HG03521 (cell line): ENCODE measurements at regions not wholly inside any gene's neighbourhood (a gene's known extent, or its start where the extent isn't known, plus 50 kb on each side); places are given as distances from the start of the nearest gene placed in this dataset.
"Not testable (repeated sequence)": the region's sequence is repeated elsewhere in the genome, so short reads cannot be mapped to it uniquely, and the experiment has no call there.

Experiments
- ATAC-seq: cut with Tn5 transposase; IDR thresholded peaks from one replicate; pipeline ENCODE4 v1.9.1; 2021; ENCODE audit warnings: mild to moderate bottlenecking, moderate library complexity; ENCODE audit not compliant: unreplicated experiment

- no peak for ATAC-seq
Observed at GRCh38 chr18:55988537-55988936, 400.5 kb upstream of the TCF4 start.

- no peak for ATAC-seq
Observed at GRCh38 chr18:55983433-55983832, 395.4 kb upstream of the TCF4 start.

- ATAC-seq, result no peak
Observed at GRCh38 chr18:55982992-55983391, 395.0 kb upstream of the TCF4 start.

DNA sequence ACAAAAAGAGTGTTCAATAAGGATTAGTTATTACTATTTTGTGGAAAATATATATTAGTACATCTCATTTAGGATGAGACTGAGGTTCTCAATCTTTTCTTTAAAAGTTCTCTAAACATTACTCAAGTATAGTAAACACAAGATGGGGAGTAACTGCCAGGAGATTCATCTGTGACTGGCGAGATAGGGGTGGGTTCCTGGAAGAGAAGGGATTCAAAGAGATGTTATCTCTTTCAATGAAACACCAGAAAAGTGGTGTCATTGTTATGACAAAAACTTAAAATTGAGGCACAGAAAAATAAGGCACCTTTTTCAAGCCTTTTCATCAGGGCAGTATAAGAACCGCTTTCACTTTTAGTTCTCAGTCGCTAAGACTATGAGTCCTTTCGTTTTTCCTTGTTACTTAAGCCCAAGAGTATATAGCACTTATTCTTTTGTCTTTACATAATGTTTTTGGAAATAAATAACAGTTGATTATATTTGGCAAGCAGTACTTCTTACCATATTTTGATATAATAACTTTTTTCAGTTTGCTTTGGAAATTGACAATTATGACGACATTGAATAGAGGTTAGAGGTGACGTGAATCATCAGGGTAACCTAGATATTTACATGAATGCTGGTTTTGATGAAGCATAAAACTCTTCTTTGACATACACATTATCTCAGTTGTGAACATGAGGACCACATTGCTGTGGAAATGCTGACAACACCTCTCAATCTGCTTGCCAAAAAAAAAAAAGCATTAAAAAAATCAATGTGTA lies 393.9 kb upstream of the TCF4 start:
- no peak for ATAC-seq

- ATAC-seq, result no peak
Observed at GRCh38 chr18:55974521-55974920, 386.5 kb upstream of the TCF4 start.

DNA sequence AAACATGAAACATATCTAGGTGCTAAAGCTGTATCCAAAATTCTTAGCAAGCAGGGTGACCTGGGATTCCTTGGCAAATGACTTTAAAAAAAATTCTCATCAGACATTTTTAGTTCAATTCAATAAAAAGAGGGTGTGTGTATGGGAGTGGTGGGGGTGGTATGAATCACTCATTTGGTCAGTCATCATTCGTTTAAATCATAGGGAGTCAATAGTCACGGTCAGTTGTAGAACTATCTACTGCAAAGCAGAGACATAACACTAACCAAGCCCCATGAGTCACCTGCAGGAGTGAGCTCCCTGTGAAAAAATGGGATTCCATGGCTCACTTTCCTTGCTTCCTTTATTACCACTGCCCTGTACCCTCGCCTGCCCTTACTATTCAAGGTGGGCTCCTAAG lies 380.6 kb upstream of the TCF4 start:
- no peak for ATAC-seq

GRCh38 chr18:55967019-55967418 lies 379.0 kb upstream of the TCF4 start:
- ATAC-seq, result no peak

GRCh38 chr18:55964171-55964570 lies 376.2 kb upstream of the TCF4 start:
- ATAC-seq, result no peak

GRCh38 chr18:55953326-55953725 lies 365.3 kb upstream of the TCF4 start:
- ATAC-seq, result no peak

GRCh38 chr18:55951738-55952137 lies 363.7 kb upstream of the TCF4 start:
- ATAC-seq, result not testable (repeated sequence)

DNA sequence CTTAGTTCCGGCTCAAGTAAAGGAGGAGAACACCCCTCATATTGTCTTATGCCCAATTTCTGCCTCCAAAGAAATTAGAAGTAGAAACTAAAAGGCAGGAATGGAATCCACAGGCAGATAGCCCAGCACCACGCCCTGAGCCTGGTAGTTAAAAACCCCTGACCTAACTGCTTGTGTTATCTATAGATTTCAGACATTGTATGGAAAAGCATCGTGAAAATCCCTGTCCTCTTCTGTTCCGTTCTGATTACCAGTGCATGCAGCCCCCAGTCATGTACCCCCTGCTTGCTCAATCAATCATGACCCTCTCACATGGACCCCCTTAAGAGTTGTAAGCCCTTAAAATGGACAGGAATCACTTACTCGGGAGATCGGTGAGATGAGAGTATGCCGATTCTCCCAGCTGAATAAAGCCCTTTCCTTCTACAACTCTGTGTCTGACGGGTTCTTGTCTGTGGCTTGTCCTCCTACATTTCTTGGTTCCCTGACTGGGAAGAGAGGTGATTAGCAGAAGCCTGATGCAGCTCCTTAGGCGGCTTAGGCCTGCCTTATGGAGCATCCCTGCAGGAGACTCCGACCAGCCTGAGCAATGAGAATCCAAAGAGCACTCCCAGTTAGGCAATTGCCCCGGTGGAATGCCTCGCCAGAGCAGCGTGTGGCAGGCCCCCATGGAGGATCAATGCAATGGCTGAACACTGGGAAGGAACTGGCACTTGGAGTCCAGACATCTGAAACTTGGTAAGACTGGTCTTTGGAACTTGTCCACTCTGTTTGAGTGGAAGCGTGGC lies 362.6 kb upstream of the TCF4 start:
- ATAC-seq, result no peak

GRCh38 chr18:55934821-55935220 lies 346.8 kb upstream of the TCF4 start:
- ATAC-seq, result no peak

DNA sequence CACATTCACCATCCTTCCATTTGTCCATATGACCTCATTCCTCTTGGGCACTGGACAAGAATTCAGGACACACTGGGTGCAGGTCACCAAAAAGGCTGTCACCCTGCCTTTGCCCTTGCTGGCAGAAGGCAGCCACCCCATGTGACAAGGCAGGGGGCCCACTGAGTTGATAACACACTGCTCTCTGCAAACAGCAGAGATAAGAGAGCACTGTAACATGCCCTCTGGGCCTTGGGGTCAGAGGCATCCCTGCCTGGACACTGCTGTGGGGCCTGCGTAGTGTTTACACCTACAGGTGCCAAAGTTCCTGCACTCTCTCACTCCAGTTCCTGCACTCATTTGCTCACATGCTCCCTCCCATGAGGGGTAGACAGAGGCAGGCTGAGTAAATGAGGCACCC lies 344.7 kb upstream of the TCF4 start:
- no peak for ATAC-seq

- ATAC-seq, result no peak
Observed at GRCh38 chr18:55927831-55928230, 339.8 kb upstream of the TCF4 start.

GRCh38 chr18:55925772-55926171 lies 337.8 kb upstream of the TCF4 start:
- ATAC-seq, result no peak

GRCh38 chr18:55920063-55920462 lies 332.1 kb upstream of the TCF4 start:
- ATAC-seq, result no peak

- no peak for ATAC-seq
Observed at GRCh38 chr18:55918444-55918843, 330.5 kb upstream of the TCF4 start.

DNA sequence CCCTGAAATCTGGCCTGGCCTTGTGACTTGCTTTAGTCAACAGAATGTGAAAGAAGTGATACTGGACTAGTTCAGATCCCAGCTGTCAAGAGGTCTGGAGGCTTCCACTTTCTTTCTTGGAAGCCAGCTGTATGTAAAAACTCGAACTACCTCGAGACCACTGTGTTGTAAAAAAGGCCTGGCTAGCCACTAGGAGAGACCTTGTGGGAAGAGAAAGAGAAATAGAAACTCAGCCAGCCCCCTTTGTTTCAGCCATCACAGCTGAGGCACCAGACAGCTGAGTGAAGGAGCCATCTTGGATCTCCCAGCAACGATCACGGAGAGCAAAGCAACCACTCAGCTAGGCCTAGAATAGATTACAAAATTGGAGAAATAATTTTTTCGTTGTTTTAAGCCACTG lies 324.9 kb upstream of the TCF4 start:
- ATAC-seq, result no peak

- ATAC-seq, result no peak
Observed at GRCh38 chr18:55912071-55912470, 324.1 kb upstream of the TCF4 start.

DNA sequence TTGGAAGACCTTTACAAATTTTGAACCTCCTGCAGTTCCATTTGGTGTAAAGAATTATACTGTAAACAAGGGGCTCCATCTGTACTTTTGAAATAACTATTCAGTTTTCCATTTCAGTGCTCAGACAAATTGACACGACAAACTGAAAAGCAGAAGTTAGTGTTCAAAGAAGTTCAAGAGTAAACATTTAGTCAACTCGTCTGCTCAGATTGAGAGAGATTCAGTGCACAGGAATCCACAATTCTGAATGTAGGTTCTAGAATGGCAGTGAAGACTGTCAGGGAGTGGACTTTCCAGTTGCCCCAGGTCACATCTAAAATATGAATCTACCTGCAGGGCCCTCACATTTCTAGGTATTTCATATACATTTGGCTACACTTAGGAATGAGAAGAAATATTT lies 322.3 kb upstream of the TCF4 start:
- no peak for ATAC-seq

GRCh38 chr18:55908901-55909366 lies 320.9 kb upstream of the TCF4 start:
- no peak for ATAC-seq

DNA sequence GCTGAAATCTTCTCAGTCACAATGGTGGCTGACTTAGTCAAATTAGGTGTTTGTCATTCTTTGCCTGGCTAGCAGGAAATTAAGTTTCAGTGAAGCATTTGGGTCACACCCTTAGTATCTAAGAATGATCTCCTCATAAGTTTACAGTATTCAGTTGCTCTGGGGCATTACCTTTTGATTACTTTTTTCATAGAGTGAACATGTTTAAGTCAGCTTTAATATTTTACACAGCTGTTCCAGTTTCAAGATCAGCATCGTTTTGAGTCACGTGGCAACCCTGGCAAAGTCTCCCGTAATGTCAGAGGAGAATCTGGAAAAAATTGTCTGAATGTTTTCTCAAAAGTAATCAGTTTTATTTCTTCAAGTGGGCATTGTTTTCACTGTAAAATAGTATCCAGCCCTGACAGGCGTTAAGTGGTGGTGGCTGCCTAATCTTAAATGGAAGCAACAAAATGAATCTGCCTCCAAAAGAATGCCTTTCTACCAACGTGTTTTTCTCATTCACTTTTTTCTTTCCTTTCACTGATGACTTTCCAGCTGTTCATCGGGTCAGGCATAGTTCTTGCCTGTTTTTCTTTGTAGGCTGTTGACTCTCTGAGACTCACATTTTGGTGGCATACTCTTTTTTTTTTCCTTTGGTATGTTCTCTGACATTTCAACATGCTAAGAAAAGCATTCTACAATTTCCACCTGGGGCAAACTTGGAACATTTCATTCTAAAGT lies 319.6 kb upstream of the TCF4 start:
- no peak for ATAC-seq
